GM10248 (cell line): ENCODE measurements at regions not wholly inside any gene's neighbourhood (a gene's known extent, or its start where the extent isn't known, plus 50 kb on each side); places are given as distances from the start of the nearest gene placed in this dataset.

Experiments
- CTCF ChIA-PET: fragments of 300-600 bp; sonication (Branson Sonifier 250); formaldehyde crosslinking; extraction: SDS; loops from one replicate; lab custom pipeline; 2021; ENCODE audit warnings: antibody characterized with exemption; lab: Yijun Ruan, JAX
- POLR2A ChIA-PET: fragments of 350-650 bp; sonication (Branson Sonifier 250); formaldehyde crosslinking; extraction: SDS; loops from one replicate; lab custom pipeline; 2020; ENCODE audit warnings: antibody characterized with exemption; lab: Yijun Ruan, JAX
- DNase-seq: peaks from one replicate; pipeline ENCODE4 v3.0.0; 2012; ENCODE audit errors: extremely low spot score
- CTCF ChIP-seq: IDR thresholded peaks from 2 replicates; pipeline ENCODE4 v1.5.1; 2012; ENCODE audit warnings: mild to moderate bottlenecking, low read depth; ENCODE audit errors: extremely low read depth, missing control alignments, control extremely low read depth

GRCh38 chrX:134181275-134181660, 55.7 kb upstream of the CCDC160 start:
- no peak for TF ChIP-seq CTCF
- ChIA-PET CTCF (no interaction called here), POLR2A (no interaction called here)
- no peak for DNase-seq

GRCh38 chrX:134183665-134184064, 53.3 kb upstream of the CCDC160 start:
- DNase-seq: no peak
- CTCF ChIA-PET: interaction anchor here (1.6 kb wide), 1 partner anchor 13 kb away, joined by 3 read pairs; no protein-coding TSS in a partner anchor

GRCh38 chrX:134184936-134185335, 52.0 kb upstream of the CCDC160 start:
- ChIA-PET POLR2A (no interaction called here), CTCF (interaction anchor here (1.6 kb wide), 1 partner anchor 14 kb away, joined by 3 read pairs; no protein-coding TSS in a partner anchor)
- no peak for DNase-seq
- TF ChIP-seq CTCF: no peak

More at GRCh38 chrX:134183665-134184064, 53.3 kb upstream of the CCDC160 start:
- POLR2A ChIA-PET: no interaction called here
- TF ChIP-seq CTCF: no peak

GRCh38 chrX:134186362-134187121, 50.4 kb upstream of the CCDC160 start:
- POLR2A ChIA-PET: no interaction called here
- no peak for TF ChIP-seq CTCF
- peak; percentile 14 for DNase-seq
- CTCF ChIA-PET: no interaction called here
